ENCODE measurements at regions not wholly inside any gene's neighbourhood (a gene's known extent, or its start where the extent isn't known, plus 50 kb on each side); places are given as distances from the start of the nearest gene placed in this dataset.
A peak's percentile ranks its signal among the peaks of the same experiment; 100 is the strongest.

- Histone ChIP-seq H3K9me3 (replicated peaks; ENCODE audit: control insufficient read depth, low read depth, low read length) (peaks cover 13% of the 10 kb centered on the region), H3K27ac (ENCODE audit: low read length) (no peak overlapping the region), H3K4me3 (ENCODE audit: low read length) (no peak overlapping the region), H3K4me1 (ENCODE audit: control insufficient read depth, insufficient read depth, low read length) (peaks cover 2% of the 10 kb centered on the region), H3K27me3 (ENCODE audit: control insufficient read depth, insufficient read depth, low read length) (no peaks in the 10 kb centered on the region), H3K36me3 (ENCODE audit: control insufficient read depth, insufficient read depth, low read length) (no peaks in the 10 kb centered on the region)
- WGBS (ENCODE audit: insufficient coverage), result no CpG with 5 or more reads among the region's 5 CpGs
- peak; percentile 50 for DNase-seq
Observed at GRCh38 chrX:720250-720649, 89.7 kb downstream of the SHOX start.

- H3K4me1 ChIP-seq (ENCODE audit: control insufficient read depth, insufficient read depth, low read length), result peaks cover 2% of the 10 kb centered on the region
- H3K4me3 ChIP-seq (ENCODE audit: low read length), result no peak overlapping the region
- H3K36me3 ChIP-seq (ENCODE audit: control insufficient read depth, insufficient read depth, low read length), result no peaks in the 10 kb centered on the region
- 36% methylated on average over 1 of the region's 3 CpGs for WGBS (ENCODE audit: insufficient coverage)
- H3K9me3 ChIP-seq (replicated peaks; ENCODE audit: control insufficient read depth, low read depth, low read length), result peaks cover 6% of the 10 kb centered on the region
- H3K27me3 ChIP-seq (ENCODE audit: control insufficient read depth, insufficient read depth, low read length), result no peaks in the 10 kb centered on the region
- peak; percentile 16 for DNase-seq
- no peak overlapping the region for H3K27ac ChIP-seq (ENCODE audit: low read length)
Observed at GRCh38 chrX:716136-716535, 85.5 kb downstream of the SHOX start.

GRCh38 chrX:714131-714530 lies 83.5 kb downstream of the SHOX start:
- no peak for DNase-seq
- 50% methylated on average over 3 of the region's 6 CpGs for WGBS (ENCODE audit: insufficient coverage)
- H3K4me1 ChIP-seq (ENCODE audit: control insufficient read depth, insufficient read depth, low read length), result no peaks in the 10 kb centered on the region
- H3K27me3 ChIP-seq (ENCODE audit: control insufficient read depth, insufficient read depth, low read length), result no peaks in the 10 kb centered on the region
- H3K9me3 ChIP-seq (replicated peaks; ENCODE audit: control insufficient read depth, low read depth, low read length), result peaks cover 6% of the 10 kb centered on the region
- H3K4me3 ChIP-seq (ENCODE audit: low read length), result no peak overlapping the region
- H3K36me3 ChIP-seq (ENCODE audit: control insufficient read depth, insufficient read depth, low read length), result no peaks in the 10 kb centered on the region
- no peak overlapping the region for H3K27ac ChIP-seq (ENCODE audit: low read length)

Data from muscle of leg (tissue), 3 donors.